GM18520 (cell line): ENCODE measurements at regions not wholly inside any gene's neighbourhood (a gene's known extent, or its start where the extent isn't known, plus 50 kb on each side); places are given as distances from the start of the nearest gene placed in this dataset.

Experiments
- ATAC-seq: cut with Tn5 transposase; IDR thresholded peaks from one replicate; pipeline ENCODE4 v1.9.1; 2021; ENCODE audit not compliant: unreplicated experiment

GRCh38 chr1:73662526-73662925, 535.5 kb downstream of the LRRIQ3 start:
- ATAC-seq = no peak

- ATAC-seq = no peak
Observed at GRCh38 chr1:73659136-73659535, 538.8 kb downstream of the LRRIQ3 start.

- ATAC-seq = no peak
Observed at GRCh38 chr1:73654714-73655113, 543.3 kb downstream of the LRRIQ3 start.

- ATAC-seq = no peak
Observed at GRCh38 chr1:73644198-73644597, 553.8 kb downstream of the LRRIQ3 start.

GRCh38 chr1:73639494-73639893, 558.5 kb downstream of the LRRIQ3 start:
- no peak for ATAC-seq

GRCh38 chr1:73637264-73637663, 560.7 kb downstream of the LRRIQ3 start:
- ATAC-seq = no peak

- no peak for ATAC-seq
Observed at GRCh38 chr1:73635021-73635420, 563.0 kb downstream of the LRRIQ3 start.

- ATAC-seq = no peak
Observed at GRCh38 chr1:73627723-73628122, 570.3 kb downstream of the LRRIQ3 start.

GRCh38 chr1:73626326-73626725, 571.6 kb downstream of the LRRIQ3 start:
- no peak for ATAC-seq

GRCh38 chr1:73623946-73624345, 574.0 kb downstream of the LRRIQ3 start:
- ATAC-seq = no peak

- no peak for ATAC-seq
Observed at GRCh38 chr1:73617145-73617544, 580.8 kb downstream of the LRRIQ3 start.

GRCh38 chr1:73611681-73612080, 586.3 kb downstream of the LRRIQ3 start:
- no peak for ATAC-seq

GRCh38 chr1:73604739-73605138, 593.2 kb downstream of the LRRIQ3 start:
- no peak for ATAC-seq

GRCh38 chr1:73604211-73604610, 593.8 kb downstream of the LRRIQ3 start:
- ATAC-seq = no peak

- ATAC-seq = no peak
Observed at GRCh38 chr1:73593804-73594203, 604.2 kb downstream of the LRRIQ3 start.

GRCh38 chr1:73593364-73593763, 604.6 kb downstream of the LRRIQ3 start:
- ATAC-seq = no peak

GRCh38 chr1:73587080-73587479, 610.9 kb downstream of the LRRIQ3 start:
- no peak for ATAC-seq

GRCh38 chr1:73577206-73577605, 620.8 kb downstream of the LRRIQ3 start:
- ATAC-seq = no peak

GRCh38 chr1:73576083-73576482, 621.9 kb downstream of the LRRIQ3 start:
- ATAC-seq = no peak

- no peak for ATAC-seq
Observed at GRCh38 chr1:73564294-73564693, 633.7 kb downstream of the LRRIQ3 start.

- no peak for ATAC-seq
Observed at GRCh38 chr1:73556270-73556669, 641.7 kb downstream of the LRRIQ3 start.

GRCh38 chr1:73537400-73537799, 660.6 kb downstream of the LRRIQ3 start:
- no peak for ATAC-seq

- ATAC-seq = no peak
Observed at GRCh38 chr1:73517603-73518191, 680.3 kb downstream of the LRRIQ3 start.
